IMR-90 (cell line): ENCODE measurements at regions not wholly inside any gene's neighbourhood (a gene's known extent, or its start where the extent isn't known, plus 50 kb on each side); places are given as distances from the start of the nearest gene placed in this dataset.

Source experiments
- ATAC-seq: fragments of 200-7000 bp; cut with Tn5 transposase; 2 replicates; pipeline ENCODE4 v1.9.1; 2020; ENCODE audit warnings: low read depth, mild to moderate bottlenecking, moderate library complexity
- BruUV-seq: library from RNA; stranded (reverse); fragments of 400-500 nt; replicated peaks from 2 replicates; lab custom pipeline; 2021; lab: Mats Ljungman, UMichigan
- CTCF ChIA-PET: fragments of 300-600 bp; formaldehyde crosslinking; extraction: SDS; loops from one replicate; lab custom pipeline; 2021; ENCODE audit warnings: antibody characterized with exemption; lab: Yijun Ruan, JAX
- POLR2A ChIA-PET: fragments of 300-600 bp; sonication (Branson Sonifier 250); formaldehyde crosslinking; loops from one replicate; lab custom pipeline; 2022; ENCODE audit warnings: antibody characterized with exemption; ENCODE audit not compliant: unreplicated experiment; lab: Charles Lee
- DNase-seq: peaks from one replicate; pipeline ENCODE4 v3.0.0; 2013
- H2AFZ ChIP-seq: replicated peaks from 2 replicates; pipeline ENCODE3; 2013; ENCODE audit warnings: low read length, mild to moderate bottlenecking; ENCODE audit not compliant: poor library complexity
- H2AK5ac ChIP-seq: 2 replicates; pipeline ENCODE4 v1.6.1; 2013; ENCODE audit warnings: low read depth, low read length, inconsistent platforms
- H2AK9ac ChIP-seq: replicated peaks from 2 replicates; pipeline ENCODE3; 2013; ENCODE audit warnings: mild to moderate bottlenecking, low read depth, low read length, moderate library complexity; ENCODE audit not compliant: poor library complexity
- H2BK120ac ChIP-seq: 2 replicates; pipeline ENCODE4 v1.6.1; 2013; ENCODE audit warnings: low read depth, low read length, inconsistent platforms
- H2BK15ac ChIP-seq: 3 replicates; pipeline ENCODE4 v1.6.1; 2013; ENCODE audit warnings: low read depth, low read length, inconsistent platforms
- H2BK20ac ChIP-seq: 2 replicates; pipeline ENCODE4 v1.6.1; 2013; ENCODE audit warnings: low read depth, mild to moderate bottlenecking, inconsistent platforms, low read length, moderate library complexity
- H2BK5ac ChIP-seq: 2 replicates; pipeline ENCODE4 v1.6.1; 2013; ENCODE audit warnings: mild to moderate bottlenecking, low read depth, low read length, inconsistent platforms; ENCODE audit not compliant: poor library complexity, severe bottlenecking
- H3K14ac ChIP-seq: replicated peaks from 2 replicates; pipeline ENCODE4 v1.6.1; 2013; ENCODE audit warnings: low read depth, low read length, inconsistent platforms
- H3K18ac ChIP-seq: 2 replicates; pipeline ENCODE4 v1.6.1; 2013; ENCODE audit warnings: low read depth, low read length, control low read depth
- H3K23ac ChIP-seq: 2 replicates; pipeline ENCODE4 v1.6.1; 2013; ENCODE audit warnings: low read depth, low read length, inconsistent platforms
- H3K27ac ChIP-seq: 2 replicates; pipeline ENCODE4 v1.5.1; 2013; ENCODE audit warnings: mild to moderate bottlenecking, control low read depth, low read length; ENCODE audit not compliant: insufficient read depth
- H3K27me3 ChIP-seq: 2 replicates; pipeline ENCODE4 v1.6.1; 2013; ENCODE audit warnings: low read length; ENCODE audit not compliant: control insufficient read depth, insufficient read depth
- H3K36me3 ChIP-seq: 2 replicates; pipeline ENCODE4 v1.6.1; 2013; ENCODE audit warnings: low read length, mixed read lengths; ENCODE audit not compliant: control insufficient read depth, insufficient read depth
- H3K4ac ChIP-seq: 2 replicates; pipeline ENCODE4 v1.6.1; 2013; ENCODE audit warnings: low read depth, low read length, inconsistent platforms
- H3K4me1 ChIP-seq: 2 replicates; pipeline ENCODE4 v1.6.1; 2013; ENCODE audit warnings: low read length, mixed read lengths; ENCODE audit not compliant: control insufficient read depth, insufficient read depth
- H3K4me2 ChIP-seq: 2 replicates; pipeline ENCODE4 v1.6.1; 2013; ENCODE audit warnings: low read depth, mild to moderate bottlenecking, control low read depth, low read length, moderate library complexity
- H3K4me3 ChIP-seq: 2 replicates; pipeline ENCODE4 v1.5.1; 2013; ENCODE audit warnings: low read depth, mild to moderate bottlenecking, control low read depth, low read length, moderate library complexity; ENCODE audit not compliant: insufficient read depth
- H3K56ac ChIP-seq: 2 replicates; pipeline ENCODE4 v1.6.1; 2013; ENCODE audit warnings: low read length, inconsistent platforms; ENCODE audit not compliant: insufficient read depth; ENCODE audit errors: extremely low read depth
- H3K79me1 ChIP-seq, 2 experiments: 2 replicates each; pipeline ENCODE4 v1.6.1; 2013; ENCODE audit warnings: low read length in 2 of 2, inconsistent platforms in 1 of 2, low read depth in 1 of 2
- H3K9ac ChIP-seq: 2 replicates; pipeline ENCODE4 v1.6.1; 2013; ENCODE audit warnings: low read depth, low read length, control low read depth
- H3K9me1 ChIP-seq: 2 replicates; pipeline ENCODE4 v1.6.1; 2013; ENCODE audit warnings: low read length, inconsistent platforms; ENCODE audit not compliant: insufficient read depth
- H3K9me3 ChIP-seq: 2 replicates; pipeline ENCODE4 v1.6.1; 2013; ENCODE audit warnings: low read length; ENCODE audit not compliant: control insufficient read depth, insufficient read depth
- H4K20me1 ChIP-seq: 2 replicates; pipeline ENCODE4 v1.6.1; 2013; ENCODE audit warnings: low read length, inconsistent platforms; ENCODE audit not compliant: insufficient read depth
- H4K5ac ChIP-seq: 2 replicates; pipeline ENCODE4 v1.6.1; 2013; ENCODE audit warnings: mild to moderate bottlenecking, low read depth, low read length, control low read depth
- H4K8ac ChIP-seq, 2 experiments: 2 replicates each; pipeline ENCODE4 v1.6.1; 2013; ENCODE audit warnings: low read depth in 2 of 2, low read length in 2 of 2, control low read depth in 1 of 2, inconsistent platforms in 1 of 2
- H4K91ac ChIP-seq: 2 replicates; pipeline ENCODE4 v1.6.1; 2013; ENCODE audit warnings: low read depth, low read length, inconsistent platforms; ENCODE audit not compliant: insufficient read depth
- BHLHE40 ChIP-seq: fragments of 150-350 bp; IDR thresholded peaks from 2 replicates; pipeline ENCODE4 v1.6.1; 2016; ENCODE audit warnings: mild to moderate bottlenecking, low read depth, low read length
- CEBPB ChIP-seq: IDR thresholded peaks from 2 replicates; pipeline ENCODE4 v1.6.1; 2012; ENCODE audit warnings: low read depth, low read length, improper control_type of control experiment
- CHD1 ChIP-seq: IDR thresholded peaks from 2 replicates; pipeline ENCODE4 v1.6.1; 2012; ENCODE audit warnings: low read depth, low read length, improper control_type of control experiment
- CTCF ChIP-seq: conservative IDR thresholded peaks from 2 replicates; pipeline ENCODE4 v1.5.1; 2012; ENCODE audit warnings: mild to moderate bottlenecking, low read depth, low read length, improper control_type of control experiment
- FOS ChIP-seq: fragments of 150-350 bp; IDR thresholded peaks from 2 replicates; pipeline ENCODE4 v1.6.1; 2016; ENCODE audit warnings: low read depth, low read length
- MAFK ChIP-seq: IDR thresholded peaks from 2 replicates; pipeline ENCODE4 v1.6.1; 2012; ENCODE audit warnings: low read depth, low read length, improper control_type of control experiment
- MAZ ChIP-seq: IDR thresholded peaks from 2 replicates; pipeline ENCODE4 v1.6.1; 2012; ENCODE audit warnings: low read depth, mild to moderate bottlenecking, low read length, improper control_type of control experiment, moderate library complexity, borderline replicate concordance
- MXI1 ChIP-seq: IDR thresholded peaks from 2 replicates; pipeline ENCODE4 v1.6.1; 2012; ENCODE audit warnings: low read depth, mild to moderate bottlenecking, low read length, moderate library complexity, borderline replicate concordance
- NFE2L2 ChIP-seq: fragments of 150-350 bp; IDR thresholded peaks from 2 replicates; pipeline ENCODE4 v1.6.1; 2016; ENCODE audit warnings: low read depth, mild to moderate bottlenecking, low read length
- POLR2A ChIP-seq: IDR thresholded peaks from 2 replicates; pipeline ENCODE4 v1.6.1; 2012; ENCODE audit warnings: mild to moderate bottlenecking, low read depth, low read length
- RAD21 ChIP-seq: IDR thresholded peaks from 2 replicates; pipeline ENCODE4 v1.6.1; 2012; ENCODE audit warnings: low read length, improper control_type of control experiment
- RCOR1 ChIP-seq: IDR thresholded peaks from 2 replicates; pipeline ENCODE4 v1.6.1; 2012; ENCODE audit warnings: mild to moderate bottlenecking, low read length, improper control_type of control experiment; ENCODE audit not compliant: insufficient replicate concordance
- RFX5 ChIP-seq: IDR thresholded peaks from 2 replicates; pipeline ENCODE4 v1.8.0; 2012; ENCODE audit warnings: low read depth, mild to moderate bottlenecking, low read length, moderate library complexity
- SMC3 ChIP-seq: fragments of 150-350 bp; IDR thresholded peaks from 2 replicates; pipeline ENCODE4 v1.6.1; 2016; ENCODE audit warnings: low read depth, mild to moderate bottlenecking, antibody characterized with exemption, low read length, moderate library complexity
- USF2 ChIP-seq: fragments of 150-350 bp; IDR thresholded peaks from 2 replicates; pipeline ENCODE4 v1.6.1; 2017; ENCODE audit warnings: mild to moderate bottlenecking, antibody characterized with exemption, low read length, low read depth
- WGBS, 2 experiments: methylation state at CpG; one replicate each; pipeline versions ENCODE4 v1.1.5 to v1.1.7; 2013; ENCODE audit warnings: missing lambda C conversion rate in 2 of 2; ENCODE audit not compliant: insufficient read length in 1 of 2; ENCODE audit errors: extremely low coverage in 2 of 2; 5-methylcytosine and 5-hydroxymethylcytosine counted together
- dilution Hi-C: fragments of 300-500 bp; cut with HindIII; formaldehyde crosslinking; loops from one replicate; pipeline ENCODE4 v1.14.3; 2018; ENCODE audit warnings: low sequenced_read_pairs; ENCODE audit not compliant: unreplicated experiment
- in situ Hi-C: fragments of 300-500 bp; cut with MboI; formaldehyde crosslinking; loops from 3 replicates; pipeline ENCODE4 v1.14.3; 2019; ENCODE audit warnings: low sequenced_read_pairs, inconsistent platforms, mixed read lengths
- intact Hi-C: fragments of 100-400 bp; cut with micrococcal nuclease; formaldehyde crosslinking; loops from 2 replicates; pipeline ENCODE4 v1.10.0; 2022
- TF ChIP-seq, protein P1 (sequence below): fragments of 150-350 bp; IDR thresholded peaks from 2 replicates; pipeline ENCODE4 v1.6.1; 2016; ENCODE audit warnings: low read depth, mild to moderate bottlenecking, low read length, moderate library complexity, borderline replicate concordance

GRCh38 chr11:114886644-114887265, 208.4 kb downstream of the NXPE2 start:
- no peak overlapping the region for H2BK20ac ChIP-seq
- TF ChIP-seq FOS (no peak), CHD1 (no peak), SMC3 (no peak), POLR2A (no peak), RAD21 (no peak), BHLHE40 (no peak), CTCF (no peak), RCOR1 (no peak), MXI1 (no peak), NFE2L2 (no peak), RFX5 (no peak), MAZ (no peak), CEBPB (no peak), USF2 (no peak), MAFK (no peak)
- TF ChIP-seq, protein P1, sequence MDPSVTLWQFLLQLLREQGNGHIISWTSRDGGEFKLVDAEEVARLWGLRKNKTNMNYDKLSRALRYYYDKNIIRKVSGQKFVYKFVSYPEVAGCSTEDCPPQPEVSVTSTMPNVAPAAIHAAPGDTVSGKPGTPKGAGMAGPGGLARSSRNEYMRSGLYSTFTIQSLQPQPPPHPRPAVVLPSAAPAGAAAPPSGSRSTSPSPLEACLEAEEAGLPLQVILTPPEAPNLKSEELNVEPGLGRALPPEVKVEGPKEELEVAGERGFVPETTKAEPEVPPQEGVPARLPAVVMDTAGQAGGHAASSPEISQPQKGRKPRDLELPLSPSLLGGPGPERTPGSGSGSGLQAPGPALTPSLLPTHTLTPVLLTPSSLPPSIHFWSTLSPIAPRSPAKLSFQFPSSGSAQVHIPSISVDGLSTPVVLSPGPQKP: no peak
- H3K18ac ChIP-seq: no peak overlapping the region
- no peak overlapping the region for H4K91ac ChIP-seq
- intact Hi-C loops: no loop called here
- no peaks in the 10 kb centered on the region for H3K36me3 ChIP-seq
- in situ Hi-C loops: no loop called here
- peaks cover 6% of the 10 kb centered on the region; the same call in 1 of the 2 replicates for H3K9me3 ChIP-seq
- 20% methylated on average over 1 of the region's 4 CpGs; no CpG with 5 or more reads in 1 of the 2 experiments for WGBS, 2 experiments
- no peaks in the 10 kb centered on the region for H3K4me1 ChIP-seq
- H3K9ac ChIP-seq: no peak overlapping the region
- no peak overlapping the region for H4K5ac ChIP-seq
- H2AK5ac ChIP-seq: no peak overlapping the region
- no peak overlapping the region for H2AK9ac ChIP-seq
- no peak overlapping the region for H2BK15ac ChIP-seq
- no peaks in the 10 kb centered on the region for H3K9me1 ChIP-seq
- H2BK5ac ChIP-seq: no peak overlapping the region
- no peak overlapping the region for H3K14ac ChIP-seq
- POLR2A ChIA-PET: no interaction called here
- no peaks in the 10 kb centered on the region for H3K79me1 ChIP-seq
- H2BK120ac ChIP-seq: no peak overlapping the region
- no peak overlapping the region for H2AFZ ChIP-seq
- H4K20me1 ChIP-seq: no peaks in the 10 kb centered on the region
- H4K8ac ChIP-seq: no peak overlapping the region
- ATAC-seq (no peak), DNase-seq (no peak)
- no peak overlapping the region for H3K27ac ChIP-seq
- no peak overlapping the region for H3K56ac ChIP-seq
- no peak overlapping the region for H3K23ac ChIP-seq
- CTCF ChIA-PET: no interaction called here
- no peaks in the 10 kb centered on the region for H3K27me3 ChIP-seq
- no peak overlapping the region for H3K4me3 ChIP-seq
- dilution Hi-C loops: no loop called here
- H3K4ac ChIP-seq: no peak overlapping the region
- BruUV-seq: no TSS peak
- H3K4me2 ChIP-seq: no peak overlapping the region
